Mammary epithelial cell (primary cell): ENCODE measurements at regions not wholly inside any gene's neighbourhood (a gene's known extent, or its start where the extent isn't known, plus 50 kb on each side); places are given as distances from the start of the nearest gene placed in this dataset.

Experiments used
- CTCF ChIP-seq, 2 donors: IDR thresholded peaks in 1 of 2; conservative IDR thresholded peaks in 1 of 2; 2 replicates each; pipeline ENCODE4 v1.5.1; 2011 to 2012; ENCODE audit warnings: inconsistent platforms in 2 of 2, low read length in 2 of 2, mild to moderate bottlenecking in 2 of 2, control low read depth in 1 of 2, low read depth in 1 of 2; ENCODE audit not compliant: insufficient read depth in 1 of 2; ENCODE audit errors: extremely low read depth in 1 of 2
- EZH2 ChIP-seq: IDR thresholded peaks from 2 replicates; pipeline ENCODE4 v1.6.1; 2012; ENCODE audit warnings: low read length, inconsistent platforms, borderline replicate concordance

DNA sequence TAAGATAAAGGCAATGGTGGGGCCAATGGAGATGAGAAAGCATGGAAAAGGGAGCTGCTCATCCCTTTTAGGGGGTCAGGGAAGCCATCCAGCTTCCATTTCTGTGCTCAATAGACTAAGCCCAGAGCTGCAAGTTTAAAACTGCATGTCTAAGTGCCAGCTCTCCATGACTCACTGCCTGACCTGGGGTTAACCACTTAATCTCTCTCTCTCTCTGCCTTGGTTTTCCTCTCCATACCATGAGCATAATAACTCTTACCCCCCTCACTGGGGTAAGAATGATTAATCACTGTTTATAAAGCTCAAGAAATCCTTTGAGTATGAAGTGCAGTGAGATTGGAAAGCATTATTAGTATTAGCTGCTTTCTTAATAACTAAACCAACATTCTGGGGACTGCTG lies 1382.4 kb upstream of the WWC1 start:
- no peak for TF ChIP-seq CTCF (conservative IDR thresholded peaks at IDR 0.05 in 1 of 2, IDR thresholded peaks at IDR 0.05 in 1 of 2; ENCODE audit: extremely low read depth in 1 of 2, insufficient read depth in 1 of 2, low read depth in 1 of 2, low read length in 2 of 2)
- TF ChIP-seq EZH2 = no peak
